Neural crest cell (in vitro differentiated cells): ENCODE measurements at regions not wholly inside any gene's neighbourhood (a gene's known extent, or its start where the extent isn't known, plus 50 kb on each side); places are given as distances from the start of the nearest gene placed in this dataset.

Experiments used
- DNase-seq: peaks from one replicate; pipeline ENCODE4 v3.0.0; 2021; ENCODE audit warnings: low read depth, mixed read lengths, low spot score
- H3K27ac Mint-ChIP-seq: one replicate; pipeline ENCODE4 v1.8.0; 2021; ENCODE audit warnings: mild to moderate bottlenecking, mixed read lengths; ENCODE audit not compliant: unreplicated experiment
- H3K27me3 Mint-ChIP-seq: 2 replicates; pipeline ENCODE4 v1.8.0; 2021; ENCODE audit warnings: low read depth, mild to moderate bottlenecking, mixed read lengths
- H3K36me3 Mint-ChIP-seq: 2 replicates; pipeline ENCODE4 v1.8.0; 2021; ENCODE audit warnings: low read depth, mild to moderate bottlenecking, mixed read lengths
- H3K4me1 Mint-ChIP-seq: 2 replicates; pipeline ENCODE4 v1.8.0; 2021; ENCODE audit warnings: mixed read lengths
- H3K4me3 Mint-ChIP-seq: one replicate; pipeline ENCODE4 v1.8.0; 2021; ENCODE audit warnings: mild to moderate bottlenecking, mixed read lengths
- H3K9me3 Mint-ChIP-seq: 2 replicates; pipeline ENCODE4 v1.8.0; 2021; ENCODE audit warnings: mixed read lengths
- TF ChIP-seq, protein P1 (sequence below): fragments of 200-600 bp; sonication (generic); conservative IDR thresholded peaks from 2 replicates; pipeline ENCODE4 v1.5.0; 2021; ENCODE audit warnings: antibody characterized with exemption, mild to moderate bottlenecking

DNA sequence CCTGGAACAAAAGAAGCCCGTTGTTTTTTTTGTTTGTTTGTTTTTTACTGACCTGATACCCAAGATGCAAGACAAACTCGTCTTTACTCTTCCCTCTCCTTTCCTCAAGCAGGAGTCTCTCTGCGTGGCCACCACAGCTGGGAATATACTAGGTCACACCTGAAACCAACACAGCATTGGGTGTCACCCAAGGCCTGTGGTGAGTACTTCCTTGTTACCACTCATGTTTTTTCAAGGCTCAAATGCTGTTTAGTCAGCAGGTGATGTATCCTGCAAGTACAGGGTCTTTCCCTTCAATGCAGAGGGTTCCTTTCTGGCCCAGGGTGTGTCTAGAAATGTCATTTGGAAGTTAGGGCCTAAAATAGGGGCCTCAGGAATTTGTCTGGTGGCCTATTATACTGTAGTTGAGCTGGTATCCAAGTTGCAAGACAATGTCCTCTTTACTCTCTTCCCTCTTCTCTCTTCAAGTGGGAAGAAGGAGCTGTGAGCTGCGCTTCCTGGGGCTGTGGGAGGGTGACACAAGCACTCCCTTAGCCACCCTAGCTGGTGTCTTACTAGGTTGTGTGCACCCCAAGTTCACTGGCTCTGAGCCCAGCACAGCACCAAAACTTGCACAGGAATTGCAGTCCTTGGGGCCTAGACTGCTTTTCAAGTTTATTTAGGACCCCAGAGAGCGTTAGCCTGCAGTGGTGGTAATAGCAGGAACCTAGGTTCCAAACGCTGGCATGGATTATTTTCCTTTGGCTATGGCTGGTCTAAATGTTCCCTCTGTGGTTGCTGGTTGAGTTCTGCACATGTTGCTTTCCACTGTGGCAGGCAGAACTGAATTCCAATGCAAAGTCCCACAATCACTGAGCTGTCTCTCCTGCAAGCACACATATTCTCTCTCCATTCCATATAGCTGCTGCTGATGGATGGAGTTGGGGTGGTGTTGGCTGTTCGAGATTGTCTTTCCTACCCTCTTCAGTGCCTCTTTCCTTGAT lies 91.4 kb upstream of the LYPLAL1 start:
- no peaks in the 10 kb centered on the region for H3K9me3 Mint-ChIP-seq
- no peak overlapping the region for H3K4me3 Mint-ChIP-seq
- H3K27ac Mint-ChIP-seq, result no peak overlapping the region
- H3K4me1 Mint-ChIP-seq, result peaks cover 4% of the 10 kb centered on the region
- H3K36me3 Mint-ChIP-seq, result no peaks in the 10 kb centered on the region
- DNase-seq, result no peak
- TF ChIP-seq, protein P1, sequence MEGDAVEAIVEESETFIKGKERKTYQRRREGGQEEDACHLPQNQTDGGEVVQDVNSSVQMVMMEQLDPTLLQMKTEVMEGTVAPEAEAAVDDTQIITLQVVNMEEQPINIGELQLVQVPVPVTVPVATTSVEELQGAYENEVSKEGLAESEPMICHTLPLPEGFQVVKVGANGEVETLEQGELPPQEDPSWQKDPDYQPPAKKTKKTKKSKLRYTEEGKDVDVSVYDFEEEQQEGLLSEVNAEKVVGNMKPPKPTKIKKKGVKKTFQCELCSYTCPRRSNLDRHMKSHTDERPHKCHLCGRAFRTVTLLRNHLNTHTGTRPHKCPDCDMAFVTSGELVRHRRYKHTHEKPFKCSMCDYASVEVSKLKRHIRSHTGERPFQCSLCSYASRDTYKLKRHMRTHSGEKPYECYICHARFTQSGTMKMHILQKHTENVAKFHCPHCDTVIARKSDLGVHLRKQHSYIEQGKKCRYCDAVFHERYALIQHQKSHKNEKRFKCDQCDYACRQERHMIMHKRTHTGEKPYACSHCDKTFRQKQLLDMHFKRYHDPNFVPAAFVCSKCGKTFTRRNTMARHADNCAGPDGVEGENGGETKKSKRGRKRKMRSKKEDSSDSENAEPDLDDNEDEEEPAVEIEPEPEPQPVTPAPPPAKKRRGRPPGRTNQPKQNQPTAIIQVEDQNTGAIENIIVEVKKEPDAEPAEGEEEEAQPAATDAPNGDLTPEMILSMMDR, result no peak
- no peaks in the 10 kb centered on the region for H3K27me3 Mint-ChIP-seq

DNA sequence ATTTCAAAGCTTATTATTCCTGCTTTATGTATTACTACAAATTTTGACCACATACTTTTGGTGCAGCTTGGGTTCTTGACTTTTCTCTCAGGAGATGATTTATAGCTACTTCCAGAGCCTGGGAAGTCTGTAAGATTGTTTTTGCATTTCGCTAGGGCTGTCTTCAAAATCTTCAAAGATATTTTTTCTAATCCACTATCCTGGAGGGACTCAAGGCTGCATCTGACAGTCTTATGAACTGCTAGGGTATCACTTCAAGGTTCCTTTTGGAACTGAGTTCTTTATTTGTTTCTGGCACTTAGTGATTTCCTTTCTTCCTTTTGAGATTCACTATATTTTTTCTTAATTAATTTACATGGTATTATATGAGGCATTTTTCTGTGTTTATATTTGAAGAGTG lies 90.0 kb upstream of the LYPLAL1 start:
- DNase-seq, result no peak
- H3K4me1 Mint-ChIP-seq, result peaks cover 4% of the 10 kb centered on the region
- TF ChIP-seq, protein P1, result no peak
- no peaks in the 10 kb centered on the region for H3K9me3 Mint-ChIP-seq
- H3K4me3 Mint-ChIP-seq, result no peak overlapping the region
- H3K36me3 Mint-ChIP-seq, result no peaks in the 10 kb centered on the region
- no peaks in the 10 kb centered on the region for H3K27me3 Mint-ChIP-seq
- H3K27ac Mint-ChIP-seq, result no peak overlapping the region

DNA sequence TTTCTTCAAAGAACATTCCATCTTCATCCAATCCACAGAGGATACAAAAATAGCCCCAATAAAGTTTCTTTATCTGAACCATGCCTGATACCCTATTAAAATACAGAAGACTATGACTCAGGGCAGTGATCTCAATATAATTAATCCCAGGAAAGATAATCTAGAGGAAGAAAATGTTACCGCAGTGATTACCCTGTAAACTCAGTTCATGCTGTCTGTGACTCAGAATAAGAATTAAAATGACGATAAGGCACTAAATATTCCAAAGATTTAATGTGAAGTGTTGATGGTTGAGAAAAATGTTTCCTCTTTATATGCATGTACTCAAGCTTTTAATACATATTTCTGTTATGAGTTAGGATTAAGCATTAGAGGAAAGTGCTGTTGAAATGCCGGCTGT lies 88.6 kb upstream of the LYPLAL1 start:
- Mint-ChIP-seq H3K36me3 (no peaks in the 10 kb centered on the region), H3K4me3 (no peak overlapping the region), H3K27me3 (no peaks in the 10 kb centered on the region), H3K9me3 (no peaks in the 10 kb centered on the region), H3K27ac (no peak overlapping the region), H3K4me1 (peaks cover 4% of the 10 kb centered on the region)
- DNase-seq, result no peak
- TF ChIP-seq, protein P1, result no peak

DNA sequence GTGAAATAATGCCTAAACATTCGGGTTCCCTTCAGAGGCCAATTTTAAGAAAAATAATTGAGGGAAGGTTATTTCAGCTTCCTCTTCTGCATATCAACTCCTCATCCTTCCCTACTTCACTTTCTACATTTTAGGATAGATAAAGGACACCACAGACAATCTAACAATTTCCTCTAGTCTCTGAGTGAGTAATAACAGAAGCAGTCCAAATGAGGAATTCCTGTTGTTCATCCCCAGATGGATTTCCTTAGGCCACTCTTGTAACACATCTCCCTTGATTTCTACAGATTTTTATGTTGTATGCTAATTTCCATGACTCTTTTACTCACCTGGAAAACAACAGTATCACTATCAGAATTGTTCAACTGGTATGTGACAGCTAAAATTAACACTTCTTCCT lies 87.7 kb upstream of the LYPLAL1 start:
- Mint-ChIP-seq H3K4me1 (peaks cover 4% of the 10 kb centered on the region), H3K4me3 (no peak overlapping the region), H3K9me3 (no peaks in the 10 kb centered on the region), H3K27ac (no peak overlapping the region), H3K36me3 (no peaks in the 10 kb centered on the region), H3K27me3 (no peaks in the 10 kb centered on the region)
- TF ChIP-seq, protein P1, result no peak
- DNase-seq, result no peak

DNA sequence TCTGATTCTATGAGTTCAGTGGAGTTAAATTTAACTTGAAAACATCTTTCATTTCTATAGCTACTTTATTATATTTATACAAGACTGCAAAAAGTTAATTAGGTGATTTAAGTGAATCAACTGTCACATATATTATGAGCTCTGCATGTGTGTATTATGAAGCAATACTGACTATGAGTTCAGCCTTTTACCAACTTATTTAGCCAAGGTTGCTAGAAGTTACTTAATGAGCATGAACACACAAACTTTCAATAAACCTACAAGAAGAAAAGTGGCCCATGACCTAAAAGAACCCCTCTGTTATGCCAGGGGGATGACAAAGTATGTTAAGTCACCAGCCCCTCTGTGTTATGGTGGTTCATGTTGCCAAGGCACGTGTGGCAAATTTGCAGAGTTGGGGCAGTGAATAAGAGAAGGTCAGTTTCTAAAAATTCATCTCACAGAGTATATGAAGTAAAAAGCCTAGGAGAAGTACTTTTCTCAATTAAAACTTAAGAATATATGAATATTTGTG lies 86.7 kb upstream of the LYPLAL1 start:
- no peaks in the 10 kb centered on the region for H3K36me3 Mint-ChIP-seq
- TF ChIP-seq, protein P1, result no peak
- no peaks in the 10 kb centered on the region for H3K27me3 Mint-ChIP-seq
- peaks cover 4% of the 10 kb centered on the region for H3K4me1 Mint-ChIP-seq
- DNase-seq, result no peak
- H3K27ac Mint-ChIP-seq, result peak overlapping the region; percentile 19
- no peak overlapping the region for H3K4me3 Mint-ChIP-seq
- H3K9me3 Mint-ChIP-seq, result peaks cover 3% of the 10 kb centered on the region
